ENCODE measurements at regions not wholly inside any gene's neighbourhood (a gene's known extent, or its start where the extent isn't known, plus 50 kb on each side); places are given as distances from the start of the nearest gene placed in this dataset.

DNA sequence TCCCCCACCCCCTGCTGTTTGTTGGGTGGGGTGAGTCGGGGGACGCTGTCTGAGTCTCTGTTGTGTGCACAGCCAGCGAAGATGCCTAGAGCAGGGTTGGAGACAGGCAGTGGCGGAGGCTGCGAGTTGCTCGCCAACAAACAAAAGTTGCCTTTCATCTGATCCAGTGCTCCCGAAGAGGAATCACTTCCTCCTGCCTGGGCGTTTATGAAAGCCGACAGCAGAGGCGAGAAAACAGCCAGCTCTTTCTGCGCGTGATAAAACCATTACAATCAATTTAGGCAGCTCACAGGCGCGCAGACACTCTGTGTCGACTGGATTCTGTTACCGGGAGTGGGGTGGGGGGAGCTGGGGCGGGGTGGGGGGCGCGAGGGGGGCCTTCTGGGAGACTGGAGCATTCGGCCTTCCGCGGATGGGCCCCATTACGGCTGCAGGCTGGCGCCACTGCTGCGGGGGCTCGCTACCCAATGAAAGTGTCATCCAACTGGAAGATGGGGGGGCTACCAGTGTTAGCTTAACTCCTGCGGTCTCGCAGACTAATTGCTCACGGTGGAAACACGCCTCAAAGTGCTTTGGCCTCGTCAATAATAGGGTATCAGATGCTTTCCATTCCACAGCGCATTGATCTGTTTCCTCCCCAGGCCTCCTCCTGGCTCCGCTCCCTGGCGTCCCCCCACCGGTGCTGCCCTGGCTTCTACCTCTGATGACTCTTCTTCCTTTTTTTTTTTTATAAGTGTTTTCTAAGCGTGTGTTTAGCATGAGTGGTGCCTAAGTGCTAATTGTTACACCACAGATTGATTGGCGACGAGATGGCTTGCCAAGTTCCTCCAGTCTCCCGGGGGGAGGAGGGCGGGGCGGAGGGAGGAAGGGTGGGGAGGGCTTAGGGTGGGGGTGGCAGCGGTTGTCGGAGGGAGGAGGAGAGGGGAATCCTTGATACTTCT, 678.4 kb downstream of the MED13L start:
- TF ChIP-seq POLR2A (IDR thresholded peaks at IDR 0.05), result no peak
- TF ChIP-seq, protein P1, sequence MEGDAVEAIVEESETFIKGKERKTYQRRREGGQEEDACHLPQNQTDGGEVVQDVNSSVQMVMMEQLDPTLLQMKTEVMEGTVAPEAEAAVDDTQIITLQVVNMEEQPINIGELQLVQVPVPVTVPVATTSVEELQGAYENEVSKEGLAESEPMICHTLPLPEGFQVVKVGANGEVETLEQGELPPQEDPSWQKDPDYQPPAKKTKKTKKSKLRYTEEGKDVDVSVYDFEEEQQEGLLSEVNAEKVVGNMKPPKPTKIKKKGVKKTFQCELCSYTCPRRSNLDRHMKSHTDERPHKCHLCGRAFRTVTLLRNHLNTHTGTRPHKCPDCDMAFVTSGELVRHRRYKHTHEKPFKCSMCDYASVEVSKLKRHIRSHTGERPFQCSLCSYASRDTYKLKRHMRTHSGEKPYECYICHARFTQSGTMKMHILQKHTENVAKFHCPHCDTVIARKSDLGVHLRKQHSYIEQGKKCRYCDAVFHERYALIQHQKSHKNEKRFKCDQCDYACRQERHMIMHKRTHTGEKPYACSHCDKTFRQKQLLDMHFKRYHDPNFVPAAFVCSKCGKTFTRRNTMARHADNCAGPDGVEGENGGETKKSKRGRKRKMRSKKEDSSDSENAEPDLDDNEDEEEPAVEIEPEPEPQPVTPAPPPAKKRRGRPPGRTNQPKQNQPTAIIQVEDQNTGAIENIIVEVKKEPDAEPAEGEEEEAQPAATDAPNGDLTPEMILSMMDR (IDR thresholded peaks at IDR 0.05), result no peak
- no peak for TF ChIP-seq POLR2AphosphoS5 (IDR thresholded peaks at IDR 0.05)
